Limb (tissue), 2 donors: ENCODE measurements at regions not wholly inside any gene's neighbourhood (a gene's known extent, or its start where the extent isn't known, plus 50 kb on each side); places are given as distances from the start of the nearest gene placed in this dataset.
"Not testable (repeated sequence)": the region's sequence is repeated elsewhere in the genome, so short reads cannot be mapped to it uniquely, and the experiment has no call there.

ENCODE experiments used
- DNase-seq, 2 donors: peaks; one replicate each; pipeline ENCODE4 v3.0.0-alpha.2; 2016; ENCODE audit errors: extremely low spot score in 2 of 2

DNA sequence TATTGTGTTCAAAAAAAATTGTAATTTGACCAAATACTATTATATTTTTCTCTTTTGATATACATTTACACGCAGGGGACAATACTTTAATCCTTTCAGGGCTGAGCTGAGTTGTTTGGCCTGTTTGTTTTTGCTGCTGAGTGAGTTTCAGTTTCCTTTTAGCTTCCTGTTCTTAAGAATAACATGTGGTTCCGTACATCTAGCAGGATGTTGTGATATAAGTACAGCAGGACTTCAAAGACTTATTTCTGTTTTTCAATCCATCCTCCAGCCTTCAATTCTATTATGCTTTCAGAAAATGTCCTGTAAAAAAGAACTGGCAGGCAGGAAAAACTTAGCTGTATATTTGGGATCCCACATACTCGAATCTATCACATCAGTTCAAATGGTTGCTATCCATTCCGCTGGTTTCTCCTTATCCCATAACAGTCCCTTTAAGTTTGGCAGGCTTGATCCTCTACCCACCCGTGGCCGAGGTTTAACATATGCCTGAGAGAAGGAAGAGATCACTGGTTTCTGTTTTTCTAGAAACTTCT lies 1037.3 kb upstream of the ACO1 start:
- no peak for DNase-seq

- no peak for DNase-seq
Measured at GRCh38 chr9:31355159-31355882, 1029.1 kb upstream of the ACO1 start.

DNA sequence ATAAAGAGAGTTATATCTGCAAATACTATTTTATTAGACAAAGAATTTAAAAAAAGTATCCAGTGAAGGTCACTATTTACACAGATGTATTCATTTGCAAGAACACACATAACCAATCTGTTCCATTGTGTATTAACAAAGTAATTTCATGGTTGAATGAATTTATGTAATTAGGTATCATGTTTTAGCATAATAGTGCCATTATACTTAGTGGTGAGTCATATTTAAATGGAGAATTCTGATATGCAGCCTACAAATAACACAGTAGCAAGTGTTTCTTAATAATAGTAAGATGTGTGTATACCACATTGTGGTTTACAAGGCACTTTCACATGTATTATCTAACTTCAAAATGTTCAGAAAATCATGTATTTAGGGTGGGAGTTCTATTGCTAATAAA lies 1028.5 kb upstream of the ACO1 start:
- DNase-seq = no peak

- no peak for DNase-seq
Measured at GRCh38 chr9:31359071-31359470, 1025.4 kb upstream of the ACO1 start.

- no peak for DNase-seq
Measured at GRCh38 chr9:31364171-31364570, 1020.3 kb upstream of the ACO1 start.

DNA sequence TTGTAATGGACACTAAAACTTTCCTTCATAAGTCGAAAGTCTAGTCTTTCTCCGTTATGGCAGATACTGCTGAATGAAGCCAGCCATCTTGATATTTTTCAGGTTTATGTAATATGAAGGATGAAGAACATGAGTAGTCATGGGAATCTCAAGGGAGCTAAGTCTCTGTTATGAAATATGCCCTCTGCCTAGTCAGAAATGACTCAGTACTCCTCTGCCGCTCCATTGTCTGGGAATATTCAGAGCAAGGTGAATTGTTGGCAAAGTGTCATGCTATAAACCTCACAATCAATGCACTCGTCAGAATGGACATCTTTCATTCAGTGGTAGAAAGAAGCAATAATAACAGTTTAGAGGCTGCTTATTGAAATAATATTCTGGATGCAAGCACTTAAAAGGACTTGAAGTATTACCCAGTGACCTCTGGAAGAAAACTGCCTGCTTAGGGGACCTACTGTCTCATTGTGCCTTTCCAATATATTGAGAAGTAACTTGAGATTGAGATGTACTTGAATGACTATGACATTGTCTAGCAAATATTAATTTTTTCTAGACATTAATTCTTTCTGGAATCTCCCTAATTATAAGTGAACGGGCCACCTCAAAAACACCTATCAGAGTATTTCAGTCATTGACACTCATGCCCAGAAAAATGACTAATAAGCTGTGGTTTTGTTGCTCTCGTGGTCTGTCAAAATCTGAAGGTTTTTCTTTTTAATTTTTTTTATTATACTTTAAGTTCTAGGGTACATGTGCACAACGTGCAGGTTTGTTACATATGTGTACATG lies 1011.5 kb upstream of the ACO1 start:
- no peak for DNase-seq

GRCh38 chr9:31377358-31377757 lies 1007.1 kb upstream of the ACO1 start:
- no peak for DNase-seq

DNA sequence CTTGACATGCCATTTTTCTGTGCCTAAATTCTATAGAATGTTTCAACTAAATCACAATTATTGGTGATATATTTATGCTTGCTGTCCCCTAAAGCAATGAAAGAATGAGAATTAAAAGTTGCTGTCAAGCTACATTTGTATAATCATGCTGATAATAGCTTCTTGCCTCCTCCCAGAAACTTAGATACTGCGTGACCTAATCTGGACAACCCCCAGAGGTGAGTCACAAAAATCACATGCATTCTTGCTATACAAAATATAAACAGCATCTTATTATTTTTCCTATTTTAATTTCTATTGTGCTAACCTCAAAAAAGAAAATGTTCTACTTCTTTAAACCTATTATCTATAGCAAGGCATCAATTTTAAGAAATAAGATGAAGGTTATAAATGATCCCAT lies 995.8 kb upstream of the ACO1 start:
- DNase-seq = no peak

DNA sequence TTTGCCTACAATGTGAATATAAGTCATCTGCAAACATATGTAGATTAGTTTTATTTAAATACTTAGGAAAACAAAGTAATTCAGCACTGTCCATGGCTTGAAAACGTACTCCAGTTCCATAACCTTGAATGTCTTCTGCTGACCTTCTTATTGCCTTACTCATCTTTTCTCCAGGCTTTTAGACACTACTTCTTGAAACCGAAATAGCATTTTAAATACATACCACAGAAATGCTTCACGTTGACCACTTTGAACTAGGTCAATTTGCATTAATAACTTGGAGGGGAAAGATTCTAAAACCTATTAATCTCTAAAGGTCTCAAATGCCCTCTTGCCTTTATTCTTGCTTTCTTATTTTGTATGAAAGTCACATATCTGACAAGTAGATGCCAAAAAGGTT lies 995.4 kb upstream of the ACO1 start:
- no peak for DNase-seq

DNA sequence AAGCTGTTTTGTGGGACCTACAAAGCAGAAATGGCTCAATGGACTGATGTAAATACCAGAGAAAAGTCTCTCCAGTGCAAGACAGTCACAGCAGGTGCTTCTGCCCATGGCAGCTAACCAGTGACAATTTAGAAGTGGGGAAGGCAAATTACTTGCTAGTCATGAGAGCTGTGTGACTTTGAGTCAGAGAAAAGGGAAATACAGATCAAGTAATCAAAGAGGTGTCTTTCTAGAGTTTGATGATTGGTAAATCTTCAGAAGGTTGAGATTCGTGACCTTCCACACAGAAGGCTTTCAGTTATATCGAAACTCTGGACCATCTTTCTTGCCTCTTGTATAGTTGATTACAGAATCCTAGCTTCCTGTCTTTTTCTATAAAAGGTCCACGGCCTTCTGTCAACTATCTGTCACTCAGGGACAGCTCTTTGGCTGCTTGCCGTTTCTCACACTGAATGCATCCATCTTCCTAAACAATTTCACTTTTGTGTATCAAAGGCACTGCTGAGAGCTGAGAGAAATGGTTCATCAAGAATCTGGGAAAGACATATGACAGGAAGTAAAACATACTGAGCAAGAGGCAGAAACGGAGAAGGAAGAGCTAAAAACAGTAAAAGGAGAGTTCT lies 993.9 kb upstream of the ACO1 start:
- DNase-seq = no peak

GRCh38 chr9:31393240-31393639 lies 991.2 kb upstream of the ACO1 start:
- no peak for DNase-seq

- DNase-seq = peak in 1 of 2 donors; percentile 27
Measured at GRCh38 chr9:31394015-31394473, 990.4 kb upstream of the ACO1 start.

- DNase-seq = no peak
Measured at GRCh38 chr9:31412081-31412480, 972.4 kb upstream of the ACO1 start.

GRCh38 chr9:31415164-31415563 lies 969.3 kb upstream of the ACO1 start:
- no peak for DNase-seq

DNA sequence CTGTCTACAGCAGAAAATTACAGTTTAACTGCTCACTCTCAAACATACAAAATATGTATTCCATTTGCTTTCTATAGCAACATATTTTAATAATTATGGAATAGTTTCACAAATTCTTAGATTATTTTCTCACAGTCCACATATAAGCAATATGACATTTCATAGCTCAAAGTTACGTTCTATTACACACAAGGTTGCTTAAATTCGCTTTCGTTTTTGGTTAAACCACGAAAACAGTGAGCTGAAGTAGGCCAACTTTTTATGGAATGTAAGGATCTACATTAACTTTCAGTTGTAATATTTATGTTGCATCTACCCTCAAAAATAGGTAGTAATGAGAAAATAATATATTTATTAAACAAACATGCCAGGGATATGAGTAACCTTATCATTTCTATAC lies 966.0 kb upstream of the ACO1 start:
- no peak for DNase-seq

DNA sequence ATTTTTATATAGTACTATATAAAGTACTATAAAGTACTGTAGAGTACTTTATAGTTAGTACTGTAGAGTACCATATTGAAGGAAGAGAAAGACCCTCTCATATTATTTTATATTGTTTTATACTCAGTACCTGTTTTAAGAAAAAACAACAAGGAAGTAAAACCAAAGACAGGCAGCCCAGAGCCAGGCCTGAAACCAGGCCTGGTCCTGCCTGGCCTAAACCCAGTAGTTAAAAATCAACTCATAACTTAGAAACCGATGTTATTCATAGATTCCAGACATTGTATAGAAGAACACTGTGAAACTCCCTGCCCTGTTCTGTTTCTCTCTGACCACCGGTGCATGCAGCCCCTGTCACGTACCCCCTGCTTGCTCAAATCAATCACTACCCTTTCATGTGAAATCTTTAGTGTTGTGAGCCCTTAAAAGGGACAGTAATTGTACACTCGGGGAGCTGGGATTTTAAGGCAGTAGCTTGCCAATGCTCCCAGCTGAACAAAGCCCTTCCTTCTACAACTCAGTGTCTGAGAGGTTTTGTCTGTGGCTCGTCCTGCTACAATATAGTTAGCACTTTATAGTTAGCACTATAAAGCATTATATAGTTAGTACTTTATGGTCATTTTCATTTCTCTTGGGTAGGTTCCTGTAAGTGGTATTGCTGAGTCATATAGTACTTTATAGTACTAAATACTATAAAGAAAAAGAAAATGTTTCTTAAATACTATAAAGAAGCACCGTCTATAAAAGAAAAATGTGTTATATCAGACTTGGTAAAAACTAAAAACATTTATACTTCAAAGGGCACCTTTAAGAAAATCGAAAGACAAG lies 940.6 kb upstream of the ACO1 start:
- not testable (repeated sequence) for DNase-seq

DNA sequence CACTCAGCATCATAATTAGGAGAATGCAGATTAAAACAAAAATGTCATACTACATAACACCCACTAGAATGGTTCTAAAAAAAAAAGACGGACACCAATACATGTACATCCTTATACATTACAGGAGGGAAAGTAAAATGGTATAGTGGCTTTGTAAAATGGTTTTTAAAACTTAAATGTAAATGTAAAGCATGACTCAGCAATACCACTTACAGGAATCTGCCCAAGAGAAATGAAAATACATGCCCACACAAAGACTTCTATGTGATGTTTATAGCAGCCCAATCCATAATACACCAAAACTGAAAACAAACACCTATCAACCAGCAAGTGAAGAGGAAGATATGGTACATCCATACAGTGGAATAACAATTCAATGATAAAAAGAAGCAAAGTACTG lies 939.1 kb upstream of the ACO1 start:
- no peak for DNase-seq

GRCh38 chr9:31445960-31446359 lies 938.5 kb upstream of the ACO1 start:
- DNase-seq = no peak

DNA sequence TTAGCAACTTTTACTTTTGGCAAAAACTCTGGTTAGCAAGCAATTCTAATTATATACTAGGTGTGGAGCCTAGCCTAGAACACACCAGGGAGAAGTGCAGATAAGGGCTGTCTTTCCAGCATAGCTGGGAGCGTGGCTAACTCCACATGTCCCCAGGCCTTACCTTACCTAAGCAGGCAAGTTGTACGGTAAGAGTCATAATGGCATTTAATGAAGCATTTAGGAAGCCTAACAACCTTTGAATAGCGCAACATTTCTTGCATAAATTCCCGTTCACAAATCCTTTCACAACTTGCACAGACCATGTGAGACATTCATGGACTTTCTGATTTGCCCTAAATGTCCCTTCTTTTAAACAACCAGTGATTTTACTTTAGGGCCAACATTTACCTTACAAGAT lies 917.4 kb upstream of the ACO1 start:
- no peak for DNase-seq

- no peak for DNase-seq
Measured at GRCh38 chr9:31470051-31470450, 914.4 kb upstream of the ACO1 start.

GRCh38 chr9:31471010-31471409 lies 913.4 kb upstream of the ACO1 start:
- DNase-seq = no peak
